Peyer's patch (tissue), 4 donors: ENCODE measurements at regions not wholly inside any gene's neighbourhood (a gene's known extent, or its start where the extent isn't known, plus 50 kb on each side); places are given as distances from the start of the nearest gene placed in this dataset.

Experiments used
- POLR2A ChIP-seq, 2 donors: fragments of 450-650 bp; IDR thresholded peaks; one replicate each; pipeline ENCODE4 v1.5.1; 2017; ENCODE audit warnings: antibody characterized with exemption in 2 of 2, mild to moderate bottlenecking in 2 of 2, moderate library complexity in 2 of 2
- TF ChIP-seq, protein P1 (sequence below), 6 experiments: fragments of 450-650 bp in 4 of 6; fragments of 200-600 bp in 2 of 6; sonication (generic) in 1 of 6; IDR thresholded peaks; one replicate each; pipeline ENCODE4 v1.5.1; 2017 to 2019; ENCODE audit warnings: antibody characterized with exemption in 6 of 6, mild to moderate bottlenecking in 3 of 6, moderate library complexity in 1 of 6

GRCh38 chr1:95426772-95427171 is 192.8 kb downstream of the RWDD3 start:
- TF ChIP-seq, protein P1, sequence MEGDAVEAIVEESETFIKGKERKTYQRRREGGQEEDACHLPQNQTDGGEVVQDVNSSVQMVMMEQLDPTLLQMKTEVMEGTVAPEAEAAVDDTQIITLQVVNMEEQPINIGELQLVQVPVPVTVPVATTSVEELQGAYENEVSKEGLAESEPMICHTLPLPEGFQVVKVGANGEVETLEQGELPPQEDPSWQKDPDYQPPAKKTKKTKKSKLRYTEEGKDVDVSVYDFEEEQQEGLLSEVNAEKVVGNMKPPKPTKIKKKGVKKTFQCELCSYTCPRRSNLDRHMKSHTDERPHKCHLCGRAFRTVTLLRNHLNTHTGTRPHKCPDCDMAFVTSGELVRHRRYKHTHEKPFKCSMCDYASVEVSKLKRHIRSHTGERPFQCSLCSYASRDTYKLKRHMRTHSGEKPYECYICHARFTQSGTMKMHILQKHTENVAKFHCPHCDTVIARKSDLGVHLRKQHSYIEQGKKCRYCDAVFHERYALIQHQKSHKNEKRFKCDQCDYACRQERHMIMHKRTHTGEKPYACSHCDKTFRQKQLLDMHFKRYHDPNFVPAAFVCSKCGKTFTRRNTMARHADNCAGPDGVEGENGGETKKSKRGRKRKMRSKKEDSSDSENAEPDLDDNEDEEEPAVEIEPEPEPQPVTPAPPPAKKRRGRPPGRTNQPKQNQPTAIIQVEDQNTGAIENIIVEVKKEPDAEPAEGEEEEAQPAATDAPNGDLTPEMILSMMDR (IDR thresholded peaks at IDR 0.05): no peak
- no peak for TF ChIP-seq POLR2A (IDR thresholded peaks at IDR 0.05)
